ENCODE measurements at regions not wholly inside any gene's neighbourhood (a gene's known extent, or its start where the extent isn't known, plus 50 kb on each side); places are given as distances from the start of the nearest gene placed in this dataset.

GRCh38 chr6:97816526-97816925 is 533.5 kb upstream of the MMS22L start:
- no peak for TF ChIP-seq TSHZ2 (CRISPR knock-in tag; IDR thresholded peaks at IDR 0.05)
- no peak for TF ChIP-seq POU6F1 (CRISPR knock-in tag; IDR thresholded peaks at IDR 0.05; ENCODE audit: borderline replicate concordance, low read depth)
- no peak for TF ChIP-seq CSDC2 (CRISPR knock-in tag; IDR thresholded peaks at IDR 0.05)
- TF ChIP-seq CSRNP3 (CRISPR knock-in tag; IDR thresholded peaks at IDR 0.05) = no peak
- TF ChIP-seq ARNTL (CRISPR knock-in tag; IDR thresholded peaks at IDR 0.05; ENCODE audit: borderline replicate concordance, low read depth) = no peak
- TF ChIP-seq ZNF8 (CRISPR knock-in tag; IDR thresholded peaks at IDR 0.05) = no peak
- TF ChIP-seq PATZ1 (CRISPR knock-in tag; IDR thresholded peaks at IDR 0.05; ENCODE audit: borderline replicate concordance) = no peak
- no peak for TF ChIP-seq TCF4 (CRISPR knock-in tag; IDR thresholded peaks at IDR 0.05; ENCODE audit: borderline replicate concordance)
- no peak for TF ChIP-seq ZNF565 (CRISPR knock-in tag; conservative IDR thresholded peaks at IDR 0.05; ENCODE audit: low read depth)
- TF ChIP-seq ESRRG (CRISPR knock-in tag; IDR thresholded peaks at IDR 0.05) = no peak
- TF ChIP-seq SNAI2 (CRISPR knock-in tag; IDR thresholded peaks at IDR 0.05) = no peak
- no peak for TF ChIP-seq TOX (CRISPR knock-in tag; IDR thresholded peaks at IDR 0.05; ENCODE audit: borderline replicate concordance)
- no peak for TF ChIP-seq ZFP30 (CRISPR knock-in tag; IDR thresholded peaks at IDR 0.05)
- no peak for TF ChIP-seq PPARA (CRISPR knock-in tag; IDR thresholded peaks at IDR 0.05; ENCODE audit: borderline replicate concordance)
- no peak for TF ChIP-seq CREB5 (CRISPR knock-in tag; IDR thresholded peaks at IDR 0.05; ENCODE audit: low read depth)
- TF ChIP-seq ISL1 (CRISPR knock-in tag; IDR thresholded peaks at IDR 0.05) = no peak
- no peak for ATAC-seq

- TF ChIP-seq ZNF8 (CRISPR knock-in tag; IDR thresholded peaks at IDR 0.05) = no peak
- no peak for ATAC-seq
Observed at GRCh38 chr6:97819710-97820109, 536.7 kb upstream of the MMS22L start.

- TF ChIP-seq ZC3H10 (CRISPR knock-in tag; IDR thresholded peaks at IDR 0.05) (no peak), ZFP3 (CRISPR knock-in tag; IDR thresholded peaks at IDR 0.05) (no peak), TCF4 (CRISPR knock-in tag; IDR thresholded peaks at IDR 0.05; ENCODE audit: borderline replicate concordance) (no peak), ESRRG (CRISPR knock-in tag; IDR thresholded peaks at IDR 0.05) (no peak), POU6F1 (CRISPR knock-in tag; IDR thresholded peaks at IDR 0.05; ENCODE audit: borderline replicate concordance, low read depth) (no peak), CREB5 (CRISPR knock-in tag; IDR thresholded peaks at IDR 0.05; ENCODE audit: low read depth) (no peak), CSRNP3 (CRISPR knock-in tag; IDR thresholded peaks at IDR 0.05) (no peak), GLIS3 (CRISPR knock-in tag; IDR thresholded peaks at IDR 0.05) (no peak), ZNF565 (CRISPR knock-in tag; conservative IDR thresholded peaks at IDR 0.05; ENCODE audit: low read depth) (no peak), SNAI2 (CRISPR knock-in tag; IDR thresholded peaks at IDR 0.05) (no peak), PATZ1 (CRISPR knock-in tag; IDR thresholded peaks at IDR 0.05; ENCODE audit: borderline replicate concordance) (no peak), TOX (CRISPR knock-in tag; IDR thresholded peaks at IDR 0.05; ENCODE audit: borderline replicate concordance) (no peak), ISL1 (CRISPR knock-in tag; IDR thresholded peaks at IDR 0.05) (no peak), PPARA (CRISPR knock-in tag; IDR thresholded peaks at IDR 0.05; ENCODE audit: borderline replicate concordance) (no peak)
- ATAC-seq = no peak
Observed at GRCh38 chr6:97820400-97820799, 537.4 kb upstream of the MMS22L start.

Measured in SK-N-SH treated with all-trans-retinoic acid at 6 μM for 48 hours (cell line).